OCI-LY7 (cell line): ENCODE measurements at regions not wholly inside any gene's neighbourhood (a gene's known extent, or its start where the extent isn't known, plus 50 kb on each side); places are given as distances from the start of the nearest gene placed in this dataset.

Experiments used
- EZH2phosphoT487 ChIP-seq: fragments of 200-600 bp; sonication (generic); IDR thresholded peaks from 2 replicates; pipeline ENCODE4 v1.6.1; 2018; ENCODE audit warnings: low read depth, borderline replicate concordance, mild to moderate bottlenecking, mixed run types, antibody characterized with exemption, low read length, moderate library complexity, mixed read lengths
- TF ChIP-seq, protein P1 (sequence below): fragments of 200-600 bp; sonication (generic); conservative IDR thresholded peaks from 2 replicates; pipeline ENCODE4 v1.5.1; 2014; ENCODE audit warnings: mild to moderate bottlenecking, antibody characterized with exemption, low read length, moderate library complexity, mixed read lengths

DNA sequence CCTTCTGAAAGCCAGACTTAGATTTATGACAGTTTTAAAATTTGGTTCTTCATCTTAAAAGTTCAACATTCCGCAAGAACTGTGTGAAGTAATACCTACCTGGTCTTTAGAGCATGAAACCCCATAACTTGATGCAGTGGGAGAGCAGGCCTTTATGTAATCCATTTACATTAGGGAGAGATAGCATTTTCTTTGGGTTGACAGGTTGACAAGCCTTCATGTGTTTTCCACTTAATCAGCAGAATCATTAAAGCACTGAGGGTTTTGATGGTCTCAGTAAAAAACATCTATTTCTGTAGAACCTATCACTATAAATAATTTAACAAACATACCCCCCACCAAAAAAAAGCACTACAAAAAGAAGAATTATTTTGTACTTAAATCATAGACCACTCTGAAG, 121.6 kb upstream of the KIF2A start:
- TF ChIP-seq, protein P1, sequence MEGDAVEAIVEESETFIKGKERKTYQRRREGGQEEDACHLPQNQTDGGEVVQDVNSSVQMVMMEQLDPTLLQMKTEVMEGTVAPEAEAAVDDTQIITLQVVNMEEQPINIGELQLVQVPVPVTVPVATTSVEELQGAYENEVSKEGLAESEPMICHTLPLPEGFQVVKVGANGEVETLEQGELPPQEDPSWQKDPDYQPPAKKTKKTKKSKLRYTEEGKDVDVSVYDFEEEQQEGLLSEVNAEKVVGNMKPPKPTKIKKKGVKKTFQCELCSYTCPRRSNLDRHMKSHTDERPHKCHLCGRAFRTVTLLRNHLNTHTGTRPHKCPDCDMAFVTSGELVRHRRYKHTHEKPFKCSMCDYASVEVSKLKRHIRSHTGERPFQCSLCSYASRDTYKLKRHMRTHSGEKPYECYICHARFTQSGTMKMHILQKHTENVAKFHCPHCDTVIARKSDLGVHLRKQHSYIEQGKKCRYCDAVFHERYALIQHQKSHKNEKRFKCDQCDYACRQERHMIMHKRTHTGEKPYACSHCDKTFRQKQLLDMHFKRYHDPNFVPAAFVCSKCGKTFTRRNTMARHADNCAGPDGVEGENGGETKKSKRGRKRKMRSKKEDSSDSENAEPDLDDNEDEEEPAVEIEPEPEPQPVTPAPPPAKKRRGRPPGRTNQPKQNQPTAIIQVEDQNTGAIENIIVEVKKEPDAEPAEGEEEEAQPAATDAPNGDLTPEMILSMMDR, result no peak
- no peak for TF ChIP-seq EZH2phosphoT487
